ENCODE measurements at regions not wholly inside any gene's neighbourhood (a gene's known extent, or its start where the extent isn't known, plus 50 kb on each side); places are given as distances from the start of the nearest gene placed in this dataset.

- no peaks in the 10 kb centered on the region for H3K27me3 ChIP-seq (ENCODE audit: low read length)
- no peaks in the 10 kb centered on the region for H3K36me3 ChIP-seq (ENCODE audit: low read length)
- H3K9me2 ChIP-seq (replicated peaks; ENCODE audit: insufficient read depth, low read length) = no peaks in the 10 kb centered on the region
- H3K27ac ChIP-seq (ENCODE audit: low read depth, low read length) = no peak overlapping the region
- no peaks in the 10 kb centered on the region for H3F3A ChIP-seq (ENCODE audit: insufficient read depth)
- H3K9ac ChIP-seq (ENCODE audit: low read length) = no peak overlapping the region
- no peak overlapping the region for H2AFZ ChIP-seq (ENCODE audit: low read depth, low read length, severe bottlenecking)
- no peaks in the 10 kb centered on the region for H3K9me3 ChIP-seq (ENCODE audit: insufficient read depth, low read length)
- no peak for TF ChIP-seq EZH2phosphoT487 (conservative IDR thresholded peaks at IDR 0.05; ENCODE audit: low read length)
- TF ChIP-seq CTCF (IDR thresholded peaks at IDR 0.05; ENCODE audit: insufficient read depth, low read length, poor library complexity, severe bottlenecking) = no peak
- no peak overlapping the region for H3K4me2 ChIP-seq (ENCODE audit: low read depth, low read length, poor library complexity, severe bottlenecking)
- no peaks in the 10 kb centered on the region for H4K20me1 ChIP-seq (ENCODE audit: low read depth, low read length)
- no peak overlapping the region for H3K4me3 ChIP-seq (ENCODE audit: insufficient read depth, low read length, poor library complexity, severe bottlenecking)
- H3K79me2 ChIP-seq (ENCODE audit: insufficient read depth, low read length) = no peaks in the 10 kb centered on the region
Measured at GRCh38 chr4:186814535-186815070, 90.9 kb upstream of the FAT1 start.

- Histone ChIP-seq H3K9ac (ENCODE audit: low read length) (no peak overlapping the region), H3K36me3 (ENCODE audit: low read length) (no peaks in the 10 kb centered on the region), H3F3A (ENCODE audit: insufficient read depth) (no peaks in the 10 kb centered on the region), H3K4me2 (ENCODE audit: low read depth, low read length, poor library complexity, severe bottlenecking) (no peak overlapping the region), H2AFZ (ENCODE audit: low read depth, low read length, severe bottlenecking) (no peak overlapping the region), H3K9me2 (replicated peaks; ENCODE audit: insufficient read depth, low read length) (no peaks in the 10 kb centered on the region), H3K4me3 (ENCODE audit: insufficient read depth, low read length, poor library complexity, severe bottlenecking) (no peak overlapping the region), H3K9me3 (ENCODE audit: insufficient read depth, low read length) (no peaks in the 10 kb centered on the region), H3K27ac (ENCODE audit: low read depth, low read length) (no peak overlapping the region), H4K20me1 (ENCODE audit: low read depth, low read length) (no peaks in the 10 kb centered on the region), H3K79me2 (ENCODE audit: insufficient read depth, low read length) (no peaks in the 10 kb centered on the region), H3K27me3 (ENCODE audit: low read length) (no peaks in the 10 kb centered on the region)
- TF ChIP-seq CTCF (IDR thresholded peaks at IDR 0.05; ENCODE audit: insufficient read depth, low read length, poor library complexity, severe bottlenecking) = no peak
- TF ChIP-seq EZH2phosphoT487 (conservative IDR thresholded peaks at IDR 0.05; ENCODE audit: low read length) = no peak
Measured at GRCh38 chr4:186819342-186820086, 95.9 kb upstream of the FAT1 start.

GRCh38 chr4:186820391-186820891 lies 96.8 kb upstream of the FAT1 start:
- Histone ChIP-seq H3K27ac (ENCODE audit: low read depth, low read length) (no peak overlapping the region), H3K4me2 (ENCODE audit: low read depth, low read length, poor library complexity, severe bottlenecking) (no peak overlapping the region), H3K9ac (ENCODE audit: low read length) (no peak overlapping the region), H3K9me3 (ENCODE audit: insufficient read depth, low read length) (no peaks in the 10 kb centered on the region), H3K9me2 (replicated peaks; ENCODE audit: insufficient read depth, low read length) (no peaks in the 10 kb centered on the region), H3K27me3 (ENCODE audit: low read length) (no peaks in the 10 kb centered on the region), H2AFZ (ENCODE audit: low read depth, low read length, severe bottlenecking) (no peak overlapping the region), H4K20me1 (ENCODE audit: low read depth, low read length) (no peaks in the 10 kb centered on the region), H3K4me3 (ENCODE audit: insufficient read depth, low read length, poor library complexity, severe bottlenecking) (no peak overlapping the region), H3K79me2 (ENCODE audit: insufficient read depth, low read length) (no peaks in the 10 kb centered on the region), H3K36me3 (ENCODE audit: low read length) (no peaks in the 10 kb centered on the region), H3F3A (ENCODE audit: insufficient read depth) (no peaks in the 10 kb centered on the region)
- TF ChIP-seq EZH2phosphoT487 (conservative IDR thresholded peaks at IDR 0.05; ENCODE audit: low read length) (no peak), CTCF (IDR thresholded peaks at IDR 0.05; ENCODE audit: insufficient read depth, low read length, poor library complexity, severe bottlenecking) (no peak)

Measured in SU-DHL-6 (cell line).